ENCODE measurements at regions not wholly inside any gene's neighbourhood (a gene's known extent, or its start where the extent isn't known, plus 50 kb on each side); places are given as distances from the start of the nearest gene placed in this dataset.

DNA sequence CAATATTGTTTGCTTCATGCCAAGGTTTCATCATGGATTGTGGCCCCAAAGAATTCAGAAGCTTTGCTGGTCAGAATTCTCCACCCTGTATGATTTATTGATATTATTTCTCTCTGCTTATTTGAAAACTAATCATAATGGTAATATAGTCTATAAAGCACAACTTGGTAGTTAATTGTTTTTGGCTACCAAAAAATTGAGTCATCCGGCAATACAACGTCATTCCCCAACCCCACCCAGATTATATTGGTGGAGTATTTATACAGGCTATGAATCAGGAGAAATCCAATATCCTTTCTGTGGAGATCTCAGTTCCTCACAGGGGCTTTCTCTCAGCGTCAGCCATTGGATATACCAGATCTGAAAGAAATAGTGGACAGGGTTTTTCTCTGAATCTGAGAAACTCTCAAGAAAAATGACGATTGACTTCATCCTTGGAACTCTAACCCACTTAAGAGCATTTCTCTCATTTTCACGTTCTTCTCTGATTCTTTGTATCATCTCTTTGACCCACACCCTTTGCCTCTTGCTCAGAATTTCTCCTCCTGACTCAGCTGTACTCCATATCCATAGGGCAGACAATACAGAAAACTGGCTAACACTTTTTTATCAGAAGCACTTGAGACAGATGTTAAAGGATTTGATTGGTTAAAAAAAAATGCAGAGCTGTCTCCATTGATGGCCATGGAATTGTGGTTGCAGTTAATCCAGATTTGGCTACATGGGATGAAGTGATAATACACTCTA, 1055.8 kb upstream of the CADM2 start:
- Histone ChIP-seq H3K9ac (ENCODE audit: low read depth in 1 of 2, low read length in 2 of 2) (no peak overlapping the region), H3K27me3 (ENCODE audit: control insufficient read depth in 4 of 4, insufficient read depth in 4 of 4, low read length in 3 of 4) (no peaks in the 10 kb centered on the region), H3K36me3 (ENCODE audit: control insufficient read depth in 4 of 4, insufficient read depth in 3 of 4, low read depth in 1 of 4, low read length in 3 of 4) (no peaks in the 10 kb centered on the region), H3K4me3 (ENCODE audit: low read depth in 1 of 3, low read length in 3 of 3) (no peak overlapping the region), H3K27ac (ENCODE audit: low read depth in 1 of 2, low read length in 2 of 2) (no peak overlapping the region), H3K4me1 (ENCODE audit: control insufficient read depth in 4 of 4, insufficient read depth in 4 of 4, low read length in 3 of 4) (no peaks in the 10 kb centered on the region), H3K9me3 (ENCODE audit: control insufficient read depth in 4 of 4, low read length in 3 of 4) (no peaks in the 10 kb centered on the region)
- TF ChIP-seq, protein P1, sequence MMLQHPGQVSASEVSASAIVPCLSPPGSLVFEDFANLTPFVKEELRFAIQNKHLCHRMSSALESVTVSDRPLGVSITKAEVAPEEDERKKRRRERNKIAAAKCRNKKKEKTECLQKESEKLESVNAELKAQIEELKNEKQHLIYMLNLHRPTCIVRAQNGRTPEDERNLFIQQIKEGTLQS (IDR thresholded peaks at IDR 0.05): no peak
- no peak for DNase-seq (ENCODE audit: low spot score)
- 64% methylated on average over 5 of the region's 5 CpGs for WGBS

DNA sequence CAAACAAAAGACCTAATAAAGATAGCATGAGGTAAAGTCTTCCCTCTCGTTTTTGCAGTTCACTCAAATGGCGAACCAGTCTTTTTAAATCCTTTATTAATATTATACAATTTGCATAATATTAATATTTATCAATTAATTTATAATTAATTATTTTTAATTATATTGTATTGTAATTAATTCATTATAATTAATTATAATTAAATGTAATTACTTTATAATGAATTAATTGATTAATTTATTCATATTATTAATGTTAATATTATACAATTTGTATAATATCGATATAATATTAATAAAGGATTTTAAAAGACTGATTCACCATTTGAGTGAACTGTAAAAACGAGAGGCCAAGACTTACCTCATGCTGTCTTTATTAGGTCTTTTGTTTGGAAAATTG, 1045.4 kb upstream of the CADM2 start:
- no peaks in the 10 kb centered on the region for H3K27me3 ChIP-seq (ENCODE audit: control insufficient read depth in 4 of 4, insufficient read depth in 4 of 4, low read length in 3 of 4)
- H3K9me3 ChIP-seq (ENCODE audit: control insufficient read depth in 4 of 4, low read length in 3 of 4): no peaks in the 10 kb centered on the region
- WGBS: 67% methylated on average over 4 of the region's 4 CpGs
- H3K36me3 ChIP-seq (ENCODE audit: control insufficient read depth in 4 of 4, insufficient read depth in 3 of 4, low read depth in 1 of 4, low read length in 3 of 4): no peaks in the 10 kb centered on the region
- no peak overlapping the region for H3K9ac ChIP-seq (ENCODE audit: low read depth in 1 of 2, low read length in 2 of 2)
- no peak overlapping the region for H3K4me3 ChIP-seq (ENCODE audit: low read depth in 1 of 3, low read length in 3 of 3)
- TF ChIP-seq RAD21 (IDR thresholded peaks at IDR 0.05): no peak
- TF ChIP-seq, protein P2, sequence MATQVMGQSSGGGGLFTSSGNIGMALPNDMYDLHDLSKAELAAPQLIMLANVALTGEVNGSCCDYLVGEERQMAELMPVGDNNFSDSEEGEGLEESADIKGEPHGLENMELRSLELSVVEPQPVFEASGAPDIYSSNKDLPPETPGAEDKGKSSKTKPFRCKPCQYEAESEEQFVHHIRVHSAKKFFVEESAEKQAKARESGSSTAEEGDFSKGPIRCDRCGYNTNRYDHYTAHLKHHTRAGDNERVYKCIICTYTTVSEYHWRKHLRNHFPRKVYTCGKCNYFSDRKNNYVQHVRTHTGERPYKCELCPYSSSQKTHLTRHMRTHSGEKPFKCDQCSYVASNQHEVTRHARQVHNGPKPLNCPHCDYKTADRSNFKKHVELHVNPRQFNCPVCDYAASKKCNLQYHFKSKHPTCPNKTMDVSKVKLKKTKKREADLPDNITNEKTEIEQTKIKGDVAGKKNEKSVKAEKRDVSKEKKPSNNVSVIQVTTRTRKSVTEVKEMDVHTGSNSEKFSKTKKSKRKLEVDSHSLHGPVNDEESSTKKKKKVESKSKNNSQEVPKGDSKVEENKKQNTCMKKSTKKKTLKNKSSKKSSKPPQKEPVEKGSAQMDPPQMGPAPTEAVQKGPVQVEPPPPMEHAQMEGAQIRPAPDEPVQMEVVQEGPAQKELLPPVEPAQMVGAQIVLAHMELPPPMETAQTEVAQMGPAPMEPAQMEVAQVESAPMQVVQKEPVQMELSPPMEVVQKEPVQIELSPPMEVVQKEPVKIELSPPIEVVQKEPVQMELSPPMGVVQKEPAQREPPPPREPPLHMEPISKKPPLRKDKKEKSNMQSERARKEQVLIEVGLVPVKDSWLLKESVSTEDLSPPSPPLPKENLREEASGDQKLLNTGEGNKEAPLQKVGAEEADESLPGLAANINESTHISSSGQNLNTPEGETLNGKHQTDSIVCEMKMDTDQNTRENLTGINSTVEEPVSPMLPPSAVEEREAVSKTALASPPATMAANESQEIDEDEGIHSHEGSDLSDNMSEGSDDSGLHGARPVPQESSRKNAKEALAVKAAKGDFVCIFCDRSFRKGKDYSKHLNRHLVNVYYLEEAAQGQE (IDR thresholded peaks at IDR 0.05): no peak
- TF ChIP-seq RXRA (IDR thresholded peaks at IDR 0.05): no peak
- TF ChIP-seq HNF4A (conservative IDR thresholded peaks at IDR 0.05): no peak
- TF ChIP-seq FOXA2 (IDR thresholded peaks at IDR 0.05): no peak
- TF ChIP-seq GABPA (IDR thresholded peaks at IDR 0.05 in 1 of 2, conservative IDR thresholded peaks at IDR 0.05 in 1 of 2): no peak
- TF ChIP-seq CTCF (IDR thresholded peaks at IDR 0.05; ENCODE audit: low read depth, low read length, missing input control): no peak
- TF ChIP-seq HNF4G (IDR thresholded peaks at IDR 0.05): no peak
- no peak for TF ChIP-seq YY1 (IDR thresholded peaks at IDR 0.05)
- TF ChIP-seq, protein P3, sequence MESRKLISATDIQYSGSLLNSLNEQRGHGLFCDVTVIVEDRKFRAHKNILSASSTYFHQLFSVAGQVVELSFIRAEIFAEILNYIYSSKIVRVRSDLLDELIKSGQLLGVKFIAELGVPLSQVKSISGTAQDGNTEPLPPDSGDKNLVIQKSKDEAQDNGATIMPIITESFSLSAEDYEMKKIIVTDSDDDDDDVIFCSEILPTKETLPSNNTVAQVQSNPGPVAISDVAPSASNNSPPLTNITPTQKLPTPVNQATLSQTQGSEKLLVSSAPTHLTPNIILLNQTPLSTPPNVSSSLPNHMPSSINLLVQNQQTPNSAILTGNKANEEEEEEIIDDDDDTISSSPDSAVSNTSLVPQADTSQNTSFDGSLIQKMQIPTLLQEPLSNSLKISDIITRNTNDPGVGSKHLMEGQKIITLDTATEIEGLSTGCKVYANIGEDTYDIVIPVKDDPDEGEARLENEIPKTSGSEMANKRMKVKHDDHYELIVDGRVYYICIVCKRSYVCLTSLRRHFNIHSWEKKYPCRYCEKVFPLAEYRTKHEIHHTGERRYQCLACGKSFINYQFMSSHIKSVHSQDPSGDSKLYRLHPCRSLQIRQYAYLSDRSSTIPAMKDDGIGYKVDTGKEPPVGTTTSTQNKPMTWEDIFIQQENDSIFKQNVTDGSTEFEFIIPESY (IDR thresholded peaks at IDR 0.05): no peak
- TF ChIP-seq MAX (IDR thresholded peaks at IDR 0.05): no peak
- TF ChIP-seq TAF1 (conservative IDR thresholded peaks at IDR 0.05): no peak
- TF ChIP-seq SP1 (IDR thresholded peaks at IDR 0.05): no peak
- TF ChIP-seq FOXA1 (IDR thresholded peaks at IDR 0.05): no peak
- no peak for TF ChIP-seq EGR1 (IDR thresholded peaks at IDR 0.05; ENCODE audit: low read depth in 2 of 2)
- TF ChIP-seq JUND (IDR thresholded peaks at IDR 0.05): no peak
- TF ChIP-seq, protein P1 (IDR thresholded peaks at IDR 0.05): no peak
- H3K4me1 ChIP-seq (ENCODE audit: control insufficient read depth in 4 of 4, insufficient read depth in 4 of 4, low read length in 3 of 4): no peaks in the 10 kb centered on the region
- no peak for DNase-seq (ENCODE audit: low spot score)
- no peak overlapping the region for H3K27ac ChIP-seq (ENCODE audit: low read depth in 1 of 2, low read length in 2 of 2)

All from liver (tissue), 8 donors.